GM19023 (cell line): ENCODE measurements at regions not wholly inside any gene's neighbourhood (a gene's known extent, or its start where the extent isn't known, plus 50 kb on each side); places are given as distances from the start of the nearest gene placed in this dataset.
"Not testable (repeated sequence)": the region's sequence is repeated elsewhere in the genome, so short reads cannot be mapped to it uniquely, and the experiment has no call there.

Experiments
- ATAC-seq: cut with Tn5 transposase; IDR thresholded peaks from one replicate; pipeline ENCODE4 v1.9.1; 2021; ENCODE audit warnings: mild to moderate bottlenecking, moderate library complexity; ENCODE audit not compliant: unreplicated experiment

- ATAC-seq = no peak
Measured at GRCh38 chr12:75631831-75632230, 120.4 kb upstream of the KRR1 start.

DNA sequence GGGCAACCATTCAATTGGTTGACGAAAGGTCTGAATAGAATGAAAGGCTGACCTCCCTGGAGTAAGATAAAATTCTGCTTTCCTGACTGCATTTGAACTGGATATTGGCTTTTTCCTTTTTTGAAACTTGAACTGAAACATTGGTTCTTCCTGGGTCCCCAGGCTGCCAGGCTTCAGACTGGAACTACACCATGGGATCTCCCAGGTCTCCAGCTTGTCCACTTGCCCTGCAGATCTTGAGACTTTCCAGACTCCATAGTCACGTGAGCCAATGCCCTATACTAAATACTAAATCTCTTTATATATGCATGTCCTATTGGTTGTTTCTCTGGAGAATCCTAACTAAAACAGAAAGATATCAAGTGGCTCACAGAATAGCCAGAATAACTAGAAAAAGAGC, 118.7 kb upstream of the KRR1 start:
- ATAC-seq = no peak

DNA sequence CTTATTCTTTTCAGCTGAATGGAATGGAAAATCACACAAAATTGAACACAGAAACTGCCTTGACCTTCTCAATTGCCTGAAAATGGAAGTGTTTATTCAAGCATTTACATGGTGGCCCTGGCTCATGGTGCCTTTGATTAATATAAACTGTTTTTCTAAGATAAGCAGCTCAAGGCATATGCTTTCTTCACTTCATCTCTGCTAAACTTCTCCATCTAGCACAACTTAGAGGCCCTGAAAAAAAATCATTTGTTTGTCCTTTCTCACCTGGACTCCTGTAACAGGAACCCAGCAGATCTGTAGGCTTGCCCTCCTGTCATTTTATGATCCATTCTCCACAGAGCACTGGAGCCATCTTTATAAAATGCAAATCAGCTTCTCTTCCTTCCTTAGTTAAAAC, 117.5 kb upstream of the KRR1 start:
- ATAC-seq = no peak

- ATAC-seq = no peak
Measured at GRCh38 chr12:75628511-75628910, 117.1 kb upstream of the KRR1 start.

- no peak for ATAC-seq
Measured at GRCh38 chr12:75623631-75624154, 112.3 kb upstream of the KRR1 start.

DNA sequence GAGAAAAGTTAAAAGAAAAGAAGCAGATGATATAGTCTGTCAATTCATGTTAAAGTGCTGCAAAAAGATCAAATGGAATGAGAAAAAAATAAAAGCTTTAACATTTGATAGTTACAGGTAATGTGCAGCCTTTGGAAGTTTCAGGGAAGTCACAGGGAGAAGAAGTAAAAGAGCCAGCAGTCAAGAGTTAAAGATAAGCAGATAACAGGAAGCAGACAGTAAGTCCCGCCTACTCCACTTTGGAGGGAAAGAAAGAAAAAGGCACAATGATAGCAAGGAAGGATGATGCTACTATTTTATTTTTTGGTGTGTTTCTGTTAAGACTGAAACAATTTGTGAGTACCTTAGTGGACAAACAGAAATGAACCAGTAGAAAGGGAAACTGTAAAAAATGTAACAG, 111.1 kb upstream of the KRR1 start:
- no peak for ATAC-seq

- not testable (repeated sequence) for ATAC-seq
Measured at GRCh38 chr12:75614396-75614795, 103.0 kb upstream of the KRR1 start.

GRCh38 chr12:75613981-75614380, 102.6 kb upstream of the KRR1 start:
- no peak for ATAC-seq

- no peak for ATAC-seq
Measured at GRCh38 chr12:75611041-75611440, 99.6 kb upstream of the KRR1 start.

GRCh38 chr12:75606956-75607355, 95.5 kb upstream of the KRR1 start:
- no peak for ATAC-seq

DNA sequence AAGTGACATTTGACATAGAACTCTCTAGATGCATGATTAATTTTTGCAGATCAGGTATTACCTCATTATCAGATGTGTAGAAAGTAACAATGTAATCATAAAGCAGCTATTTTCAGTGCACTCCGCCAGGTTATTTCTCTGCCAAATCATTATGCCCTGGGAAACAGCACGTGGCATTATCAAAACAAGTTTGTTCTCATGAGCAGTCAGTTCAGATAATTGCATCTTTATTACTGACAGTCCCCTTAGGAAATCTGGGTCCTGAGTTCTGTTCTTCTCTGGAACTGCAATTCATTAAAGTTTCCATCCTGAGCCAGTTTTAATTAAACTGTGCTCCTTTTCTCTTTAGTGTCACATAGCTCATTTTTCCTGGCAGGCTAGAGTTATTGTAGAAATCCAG, 94.7 kb upstream of the KRR1 start:
- no peak for ATAC-seq

GRCh38 chr12:75603475-75603874, 92.1 kb upstream of the KRR1 start:
- ATAC-seq = no peak

DNA sequence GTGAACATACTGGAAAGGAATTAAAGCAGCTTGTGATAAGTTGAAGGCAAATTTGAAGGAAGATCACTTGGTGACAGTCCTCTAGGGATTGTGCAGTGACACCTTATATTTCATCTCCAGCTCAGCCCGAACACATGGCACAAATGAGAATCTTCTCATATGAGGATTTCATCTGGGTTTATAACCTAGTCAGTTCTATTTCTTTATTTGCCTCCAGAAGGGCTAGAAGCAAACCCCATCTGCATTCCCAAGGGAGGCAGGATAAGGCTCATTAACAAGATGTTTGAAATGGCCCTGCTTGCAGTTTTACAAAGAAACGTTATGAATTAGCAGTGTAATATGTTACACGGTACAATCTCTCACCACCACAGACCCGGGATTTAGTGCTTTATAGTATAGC, 90.7 kb upstream of the KRR1 start:
- ATAC-seq = no peak

DNA sequence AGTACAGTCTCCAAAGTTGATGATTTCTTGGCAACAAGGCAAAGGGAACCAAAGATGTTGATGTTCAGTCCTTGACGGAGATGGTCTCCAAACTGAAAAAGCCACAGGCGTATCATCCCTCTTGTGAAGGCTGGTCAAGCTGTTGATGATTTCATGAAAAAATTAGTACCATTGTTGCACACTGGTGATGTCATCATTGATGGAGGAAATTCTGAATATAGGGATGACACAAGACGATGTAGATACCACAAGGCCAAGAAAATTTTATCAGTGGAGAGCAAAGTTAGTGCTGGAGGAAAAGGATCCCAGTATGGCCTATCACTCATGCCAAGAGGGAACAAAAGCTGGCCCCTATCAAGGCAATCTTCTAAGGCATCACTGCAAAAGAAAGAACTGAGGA, 88.7 kb upstream of the KRR1 start:
- no peak for ATAC-seq

DNA sequence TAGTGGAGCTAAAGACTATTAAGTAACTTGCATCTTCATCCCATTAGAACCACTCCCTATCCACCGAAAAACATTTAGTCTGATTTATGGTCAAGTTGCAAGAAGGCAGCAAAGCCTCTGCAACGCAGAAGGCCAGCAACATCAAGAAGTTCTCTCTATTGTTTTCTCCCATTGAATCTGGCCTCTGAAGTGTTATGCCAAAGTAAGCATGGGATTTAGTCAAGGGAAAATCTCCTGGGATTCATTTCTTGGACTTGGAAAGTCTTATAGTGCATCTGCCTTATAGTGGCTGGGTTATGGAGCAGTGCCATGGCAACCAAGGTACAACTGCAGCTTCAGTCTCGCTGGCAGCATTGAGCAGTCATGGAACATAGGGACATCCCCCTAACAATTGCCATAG, 87.7 kb upstream of the KRR1 start:
- no peak for ATAC-seq

DNA sequence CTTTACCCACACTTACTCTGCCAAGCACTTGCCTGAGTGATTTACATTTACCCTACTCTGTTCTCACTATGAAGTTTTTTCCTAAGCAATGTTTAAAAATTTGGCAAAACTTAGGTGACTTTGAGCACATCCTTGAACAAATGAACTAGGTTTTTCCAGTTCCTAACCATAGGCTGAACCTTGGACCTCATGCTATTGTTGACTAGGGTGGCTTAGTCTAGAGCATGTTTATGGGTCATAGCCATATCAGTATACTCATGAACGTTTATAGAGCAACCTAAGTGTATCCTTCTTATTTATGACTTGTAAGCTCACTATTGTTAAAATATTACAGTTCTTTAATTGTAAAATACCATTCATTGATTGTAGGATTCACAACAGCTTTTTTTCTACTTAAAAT, 85.0 kb upstream of the KRR1 start:
- ATAC-seq = no peak

DNA sequence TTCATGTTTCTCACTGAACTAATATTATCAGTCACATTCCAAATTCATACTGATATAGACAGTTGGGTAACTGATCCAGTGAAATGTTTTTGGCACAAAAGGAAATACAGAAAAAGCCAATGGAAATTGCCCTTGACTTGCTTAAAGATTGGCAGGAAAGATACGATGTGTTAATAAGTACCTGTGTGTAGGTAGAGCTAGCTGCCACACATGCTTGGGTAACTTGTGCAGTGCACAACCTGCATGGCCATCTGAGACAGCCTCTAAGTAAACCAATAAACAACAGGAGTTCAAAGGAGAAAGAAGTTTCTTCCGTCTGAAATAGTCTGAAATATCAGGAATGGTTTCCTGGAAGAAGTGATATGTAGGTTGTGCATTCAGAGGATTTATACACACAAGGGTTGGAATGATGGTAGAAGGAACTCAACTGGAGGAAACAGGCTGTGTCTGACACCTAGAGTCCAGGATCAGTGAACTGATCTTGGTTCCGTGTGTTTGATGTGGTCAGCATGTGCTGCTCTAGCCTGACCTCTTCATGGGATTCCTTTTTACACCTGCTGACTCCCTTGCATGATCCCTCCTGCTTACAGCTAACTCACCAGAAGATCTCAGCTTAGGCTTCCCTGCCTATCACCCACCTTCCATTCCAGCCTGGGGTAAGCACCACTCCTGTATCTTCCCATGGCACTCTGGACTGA, 81.4 kb upstream of the KRR1 start:
- ATAC-seq = no peak

- no peak for ATAC-seq
Measured at GRCh38 chr12:75592086-75592485, 80.7 kb upstream of the KRR1 start.

DNA sequence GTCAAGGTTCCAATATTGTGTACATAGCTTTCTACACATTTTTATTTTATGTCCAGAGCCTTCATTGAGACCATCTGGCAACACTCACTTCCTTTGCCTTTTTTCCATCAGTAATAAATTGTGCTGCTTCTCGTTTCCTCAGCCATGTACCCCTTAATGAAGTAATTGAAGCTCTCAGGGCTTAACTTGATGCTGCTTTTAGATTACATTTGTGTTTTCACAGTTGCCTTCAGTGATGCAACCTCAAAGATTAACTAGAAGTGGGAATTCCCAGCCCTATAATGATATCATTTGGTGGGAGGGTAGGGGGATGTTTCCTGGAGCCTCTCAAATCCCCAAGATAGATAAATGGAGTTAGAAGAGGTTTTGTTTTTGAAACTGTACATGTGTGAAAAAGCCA, 80.2 kb upstream of the KRR1 start:
- ATAC-seq = no peak

DNA sequence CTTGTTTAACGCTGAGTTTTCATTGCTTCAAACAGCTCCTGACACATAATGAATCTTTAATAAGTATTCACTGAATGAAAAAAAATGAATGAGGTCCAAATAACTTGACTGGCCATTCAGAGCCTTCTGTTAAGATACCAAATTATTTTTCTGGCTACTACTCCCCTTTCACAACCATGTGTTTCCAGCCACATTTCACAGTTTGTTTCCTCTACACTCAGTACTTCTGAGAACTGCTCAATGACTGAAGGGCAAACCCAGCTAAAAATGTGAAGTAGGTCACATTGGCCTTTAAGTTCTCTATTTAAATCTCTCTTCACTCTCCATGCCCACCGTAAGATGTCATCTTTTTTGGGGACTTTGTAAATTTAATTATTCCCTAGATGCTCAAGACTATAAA, 78.4 kb upstream of the KRR1 start:
- ATAC-seq = no peak

DNA sequence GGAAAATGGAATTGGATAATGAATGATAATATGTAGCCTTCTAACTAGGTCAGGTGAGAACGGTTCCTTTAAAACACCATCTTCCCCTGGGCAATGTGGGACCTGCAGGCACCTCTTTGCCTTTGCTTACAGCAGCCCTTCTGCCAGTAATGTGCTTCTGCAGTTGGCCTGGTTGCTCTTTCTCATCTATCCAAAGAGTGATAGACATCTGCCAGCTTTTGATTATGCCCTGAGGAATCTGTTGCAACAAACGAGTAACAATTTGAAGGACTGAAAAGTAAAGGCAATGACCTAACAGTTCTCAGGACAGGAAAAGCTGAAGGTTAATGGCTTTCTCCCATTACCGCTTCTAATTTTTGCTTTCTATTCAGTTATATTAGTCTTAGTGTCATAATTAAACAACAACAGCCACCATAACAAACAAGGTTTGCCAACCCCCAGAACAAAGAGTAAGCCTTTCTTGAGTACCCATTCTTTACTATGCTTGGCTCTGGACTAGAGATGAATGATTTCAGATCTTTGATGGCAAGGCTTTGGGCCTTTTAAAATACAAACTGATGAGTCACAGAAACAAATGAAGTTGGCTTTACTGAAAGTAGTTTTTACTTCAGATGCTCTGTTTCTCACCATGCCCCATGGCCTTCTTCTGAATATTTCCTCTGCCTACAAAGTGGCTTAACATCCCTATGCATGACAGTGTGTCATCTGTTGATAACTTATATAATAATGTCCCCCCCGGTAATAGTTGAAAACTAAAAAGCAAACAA, 76.1 kb upstream of the KRR1 start:
- ATAC-seq = no peak

- no peak for ATAC-seq
Measured at GRCh38 chr12:75585330-75585729, 73.9 kb upstream of the KRR1 start.
